HEK293 (cell line): ENCODE measurements at regions not wholly inside any gene's neighbourhood (a gene's known extent, or its start where the extent isn't known, plus 50 kb on each side); places are given as distances from the start of the nearest gene placed in this dataset.

Source experiments
- ATF2 ChIP-seq: fragments of 450-650 bp; formaldehyde crosslinking; IDR thresholded peaks from 2 replicates; pipeline ENCODE4 v1.5.1; 2016; ENCODE audit warnings: missing biosample characterization, missing genetic modification characterization, low read depth
- GLI2 ChIP-seq: fragments of 450-650 bp; formaldehyde crosslinking; IDR thresholded peaks from 2 replicates; pipeline ENCODE4; 2017; ENCODE audit warnings: missing biosample characterization, missing genetic modification characterization, low read depth, borderline replicate concordance
- KLF10 ChIP-seq: fragments of 450-650 bp; IDR thresholded peaks from 2 replicates; pipeline ENCODE4 v1.5.1; 2018; ENCODE audit warnings: missing biosample characterization, mild to moderate bottlenecking, missing genetic modification characterization
- REPIN1 ChIP-seq: fragments of 450-650 bp; formaldehyde crosslinking; IDR thresholded peaks from 2 replicates; pipeline ENCODE4 v1.5.1; 2017; ENCODE audit warnings: missing biosample characterization, missing genetic modification characterization, low read depth
- ZBTB10 ChIP-seq: fragments of 450-650 bp; formaldehyde crosslinking; IDR thresholded peaks from 2 replicates; pipeline ENCODE4 v1.5.1; 2016; ENCODE audit warnings: missing biosample characterization, missing genetic modification characterization
- ZBTB11 ChIP-seq: fragments of 450-650 bp; formaldehyde crosslinking; conservative IDR thresholded peaks from 2 replicates; pipeline ENCODE4 v1.5.1; 2016; ENCODE audit warnings: low read depth, missing biosample characterization, missing genetic modification characterization
- ZBTB26 ChIP-seq: fragments of 450-650 bp; formaldehyde crosslinking; optimal IDR thresholded peaks from 2 replicates; pipeline ENCODE3; 2016; ENCODE audit warnings: missing biosample characterization, mild to moderate bottlenecking, missing genetic modification characterization
- ZBTB7A ChIP-seq: fragments of 450-650 bp; formaldehyde crosslinking; IDR thresholded peaks from 2 replicates; pipeline ENCODE4 v1.5.1; 2016; ENCODE audit warnings: low read depth, missing biosample characterization, missing genetic modification characterization
- ZFP37 ChIP-seq: fragments of 450-650 bp; formaldehyde crosslinking; IDR thresholded peaks from 2 replicates; pipeline ENCODE4 v1.5.1; 2016; ENCODE audit warnings: missing biosample characterization, missing genetic modification characterization
- ZFP41 ChIP-seq: fragments of 450-650 bp; formaldehyde crosslinking; IDR thresholded peaks from 2 replicates; pipeline ENCODE4 v1.5.1; 2016; ENCODE audit warnings: missing biosample characterization, missing genetic modification characterization, borderline replicate concordance
- ZNF114 ChIP-seq: fragments of 450-650 bp; formaldehyde crosslinking; IDR thresholded peaks from 2 replicates; pipeline ENCODE4 v1.5.0; 2017; ENCODE audit warnings: missing biosample characterization, missing genetic modification characterization
- ZNF157 ChIP-seq: fragments of 450-650 bp; formaldehyde crosslinking; IDR thresholded peaks from 2 replicates; pipeline ENCODE4 v1.5.1; 2016; ENCODE audit warnings: missing biosample characterization, missing genetic modification characterization
- ZNF202 ChIP-seq: fragments of 450-650 bp; formaldehyde crosslinking; IDR thresholded peaks from 2 replicates; pipeline ENCODE4 v1.5.1; 2016; ENCODE audit warnings: missing biosample characterization, missing genetic modification characterization, borderline replicate concordance
- ZNF248 ChIP-seq: fragments of 450-650 bp; formaldehyde crosslinking; IDR thresholded peaks from 2 replicates; pipeline ENCODE4 v1.5.1; 2017; ENCODE audit warnings: missing biosample characterization, missing genetic modification characterization
- ZNF26 ChIP-seq: fragments of 450-650 bp; formaldehyde crosslinking; IDR thresholded peaks from 2 replicates; pipeline ENCODE4 v1.5.1; 2016; ENCODE audit warnings: missing biosample characterization, missing genetic modification characterization
- ZNF350 ChIP-seq: fragments of 450-650 bp; formaldehyde crosslinking; IDR thresholded peaks from 2 replicates; pipeline ENCODE4 v1.5.0; 2017; ENCODE audit warnings: missing biosample characterization, mild to moderate bottlenecking, missing genetic modification characterization
- ZNF423 ChIP-seq: fragments of 450-650 bp; formaldehyde crosslinking; IDR thresholded peaks from 2 replicates; pipeline ENCODE4 v1.5.1; 2016; ENCODE audit warnings: missing biosample characterization, missing genetic modification characterization
- ZNF510 ChIP-seq: fragments of 450-650 bp; formaldehyde crosslinking; IDR thresholded peaks from 2 replicates; pipeline ENCODE4 v1.5.1; 2018; ENCODE audit warnings: mild to moderate bottlenecking, missing genetic modification characterization, missing biosample characterization; ENCODE audit not compliant: insufficient replicate concordance
- ZNF626 ChIP-seq: fragments of 450-650 bp; sonication (Bioruptor Pico); formaldehyde crosslinking; IDR thresholded peaks from 2 replicates; pipeline ENCODE4 v1.5.1; 2018; ENCODE audit warnings: missing biosample characterization, missing genetic modification characterization, inconsistent platforms
- ZNF629 ChIP-seq: fragments of 450-650 bp; formaldehyde crosslinking; IDR thresholded peaks from 2 replicates; pipeline ENCODE4 v1.5.1; 2017; ENCODE audit warnings: missing biosample characterization, missing genetic modification characterization
- ZNF645 ChIP-seq: fragments of 450-650 bp; formaldehyde crosslinking; IDR thresholded peaks from 2 replicates; pipeline ENCODE4; 2016; ENCODE audit warnings: missing biosample characterization, missing genetic modification characterization
- ZNF704 ChIP-seq: fragments of 450-650 bp; formaldehyde crosslinking; IDR thresholded peaks from 2 replicates; pipeline ENCODE4 v1.5.1; 2016; ENCODE audit warnings: missing biosample characterization, missing genetic modification characterization
- ZSCAN18 ChIP-seq: fragments of 450-650 bp; formaldehyde crosslinking; IDR thresholded peaks from 2 replicates; pipeline ENCODE4 v1.5.1; 2016; ENCODE audit warnings: missing biosample characterization, missing genetic modification characterization

GRCh38 chr6:156710479-156710878 is 66.7 kb upstream of the ARID1B start (continued):
- TF ChIP-seq ZBTB11 (tag by site-specific recombination) (no peak), ZNF629 (tag by site-specific recombination) (peak; percentile 81), KLF10 (tag by site-specific recombination) (no peak), ZBTB26 (no peak), ZFP37 (tag by site-specific recombination) (no peak), ZNF626 (no peak), ZNF26 (tag by site-specific recombination) (no peak), ATF2 (peak; percentile 79), ZFP41 (no peak), ZNF510 (tag by site-specific recombination) (no peak), ZNF350 (tag by site-specific recombination) (peak; percentile 74; the same call in 1 of the 2 replicates), GLI2 (tag by site-specific recombination) (no peak), ZNF704 (tag by site-specific recombination) (no peak), ZSCAN18 (tag by site-specific recombination) (no peak), ZNF114 (tag by site-specific recombination) (no peak), ZBTB10 (tag by site-specific recombination) (no peak), ZBTB7A (no peak), REPIN1 (tag by site-specific recombination) (no peak), ZNF645 (tag by site-specific recombination) (no peak), ZNF248 (no peak), ZNF157 (tag by site-specific recombination) (no peak), ZNF423 (tag by site-specific recombination) (no peak), ZNF202 (tag by site-specific recombination) (no peak)
